ENCODE measurements at regions not wholly inside any gene's neighbourhood (a gene's known extent, or its start where the extent isn't known, plus 50 kb on each side); places are given as distances from the start of the nearest gene placed in this dataset.

- TF ChIP-seq CTCF (conservative IDR thresholded peaks at IDR 0.05; ENCODE audit: low read depth, low read length) (no peak), EZH2phosphoT487 (IDR thresholded peaks at IDR 0.05; ENCODE audit: borderline replicate concordance, low read length) (no peak), EZH2 (IDR thresholded peaks at IDR 0.05; ENCODE audit: low read length, unreplicated experiment) (no peak)
Measured at GRCh38 chr11:80596291-80596810, 1155.5 kb upstream of the TENM4 start.

Measured in PC-3 (cell line).